OCI-LY3 (cell line): ENCODE measurements at regions not wholly inside any gene's neighbourhood (a gene's known extent, or its start where the extent isn't known, plus 50 kb on each side); places are given as distances from the start of the nearest gene placed in this dataset.
A peak's percentile ranks its signal among the peaks of the same experiment; 100 is the strongest.

Source experiments
- H2AFZ ChIP-seq: fragments of 200-600, 300-600 bp; shearing (Covaris generic); 2 replicates; pipeline ENCODE4 v1.6.0; 2014; ENCODE audit warnings: antibody characterized with exemption, low read depth, low read length
- H3K27ac ChIP-seq: fragments of 200-600, 300-600 bp; sonication (generic); 2 replicates; pipeline ENCODE4 v1.5.1; 2014; ENCODE audit warnings: mild to moderate bottlenecking, low read length, moderate library complexity, mixed read lengths
- H3K27me3 ChIP-seq: fragments of 200-600, 300-600 bp; sonication (generic); 2 replicates; pipeline ENCODE4 v1.6.1; 2014; ENCODE audit warnings: low read depth, low read length, mixed read lengths
- H3K36me3 ChIP-seq: fragments of 200-600, 300-600 bp; sonication (generic); replicated peaks from 2 replicates; pipeline ENCODE3; 2014; ENCODE audit warnings: low read depth, low read length, mixed read lengths
- H3K4me1 ChIP-seq: fragments of 300-600, 200-600 bp; sonication (generic); 2 replicates; pipeline ENCODE4 v1.6.1; 2014; ENCODE audit warnings: low read length, mixed read lengths
- H3K4me2 ChIP-seq: fragments of 200-600, 300-600 bp; sonication (generic); 2 replicates; pipeline ENCODE4 v1.6.1; 2014; ENCODE audit warnings: low read length, mixed read lengths
- H3K4me3 ChIP-seq: fragments of 300-600, 200-600 bp; sonication (generic); 2 replicates; pipeline ENCODE4 v1.5.1; 2014; ENCODE audit warnings: antibody characterized with exemption, mild to moderate bottlenecking, low read length, moderate library complexity
- H3K79me2 ChIP-seq: fragments of 300-600, 200-600 bp; shearing (Covaris generic); 2 replicates; pipeline ENCODE4 v1.6.1; 2014; ENCODE audit warnings: mild to moderate bottlenecking, low read length, mixed read lengths
- H3K9ac ChIP-seq: fragments of 300-600, 200-600 bp; shearing (Covaris generic); 2 replicates; pipeline ENCODE4 v1.6.0; 2014; ENCODE audit warnings: mild to moderate bottlenecking, low read length, moderate library complexity
- H3K9me3 ChIP-seq: fragments of 200-600, 300-600 bp; shearing (Covaris generic); 2 replicates; pipeline ENCODE4 v1.6.1; 2014; ENCODE audit warnings: low read length, mixed read lengths; ENCODE audit not compliant: insufficient read depth
- H4K20me1 ChIP-seq: fragments of 200-600, 300-600 bp; sonication (generic); 2 replicates; pipeline ENCODE4 v1.6.1; 2016; ENCODE audit warnings: low read length, mixed read lengths; ENCODE audit not compliant: insufficient read depth
- CTCF ChIP-seq: fragments of 200-600, 300-600 bp; sonication (generic); IDR thresholded peaks from 2 replicates; pipeline ENCODE4 v1.5.1; 2014; ENCODE audit warnings: antibody characterized with exemption, low read length, low read depth
- EZH2phosphoT487 ChIP-seq: fragments of 200-600 bp; shearing (Covaris generic); IDR thresholded peaks from 2 replicates; pipeline ENCODE4 v1.6.1; 2018; ENCODE audit warnings: antibody characterized with exemption, mixed run types, low read depth

GRCh38 chrY:12469081-12469480, 231.9 kb upstream of the USP9Y start:
- Histone ChIP-seq H3K4me1 (no peaks in the 10 kb centered on the region), H4K20me1 (no peaks in the 10 kb centered on the region), H3K9me3 (no peaks in the 10 kb centered on the region)

GRCh38 chrY:12474472-12474871, 226.6 kb upstream of the USP9Y start:
- H3K27ac ChIP-seq: no peak overlapping the region

More at GRCh38 chrY:12469081-12469480, 231.9 kb upstream of the USP9Y start:
- H3K4me3 ChIP-seq: no peak overlapping the region
- no peak overlapping the region for H3K4me2 ChIP-seq
- no peak overlapping the region for H2AFZ ChIP-seq
- H3K36me3 ChIP-seq: no peaks in the 10 kb centered on the region
- H3K79me2 ChIP-seq: no peaks in the 10 kb centered on the region
- no peaks in the 10 kb centered on the region for H3K27me3 ChIP-seq
- H3K27ac ChIP-seq: no peak overlapping the region
- TF ChIP-seq EZH2phosphoT487: no peak
- TF ChIP-seq CTCF: no peak
- no peak overlapping the region for H3K9ac ChIP-seq

DNA sequence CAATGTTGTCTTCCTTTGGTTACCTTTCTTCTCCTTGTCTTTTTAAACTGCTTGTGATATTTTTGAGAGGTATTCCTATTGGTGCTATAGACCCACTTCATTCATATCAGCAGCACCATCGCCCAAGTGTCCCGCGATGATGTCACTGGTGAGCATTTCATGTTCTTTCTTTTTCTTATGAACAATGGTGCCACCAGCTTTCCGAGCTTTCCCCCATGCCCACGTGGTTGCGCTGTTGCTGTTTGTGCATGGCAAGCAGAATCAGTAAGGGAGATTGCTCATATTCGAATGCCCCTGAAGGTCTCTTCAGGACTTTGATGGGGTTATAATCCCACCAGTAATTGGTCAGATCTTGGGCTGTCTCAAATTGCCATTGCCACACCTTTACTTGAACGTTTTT, 221.6 kb upstream of the USP9Y start:
- no peaks in the 10 kb centered on the region for H3K9me3 ChIP-seq
- no peaks in the 10 kb centered on the region for H3K36me3 ChIP-seq
- no peak overlapping the region for H2AFZ ChIP-seq
- no peak overlapping the region for H3K9ac ChIP-seq
- no peak overlapping the region for H3K27ac ChIP-seq
- H3K4me2 ChIP-seq: no peak overlapping the region
- no peak overlapping the region for H3K4me3 ChIP-seq
- no peaks in the 10 kb centered on the region for H4K20me1 ChIP-seq
- no peaks in the 10 kb centered on the region for H3K4me1 ChIP-seq
- no peaks in the 10 kb centered on the region for H3K79me2 ChIP-seq
- TF ChIP-seq CTCF (peak; percentile 30), EZH2phosphoT487 (no peak)
- no peaks in the 10 kb centered on the region for H3K27me3 ChIP-seq

More at GRCh38 chrY:12474472-12474871, 226.6 kb upstream of the USP9Y start:
- no peaks in the 10 kb centered on the region for H3K27me3 ChIP-seq
- no peaks in the 10 kb centered on the region for H3K36me3 ChIP-seq
- no peak overlapping the region for H3K4me3 ChIP-seq
- no peaks in the 10 kb centered on the region for H3K4me1 ChIP-seq
- H3K4me2 ChIP-seq: no peak overlapping the region
- H2AFZ ChIP-seq: no peak overlapping the region
- H3K79me2 ChIP-seq: no peaks in the 10 kb centered on the region
- TF ChIP-seq EZH2phosphoT487: no peak
- TF ChIP-seq CTCF: no peak
- H3K9ac ChIP-seq: no peak overlapping the region
- H4K20me1 ChIP-seq: no peaks in the 10 kb centered on the region
- no peaks in the 10 kb centered on the region for H3K9me3 ChIP-seq

- no peak overlapping the region for H3K9ac ChIP-seq
- H3K4me1 ChIP-seq: no peaks in the 10 kb centered on the region
- H4K20me1 ChIP-seq: no peaks in the 10 kb centered on the region
- no peaks in the 10 kb centered on the region for H3K27me3 ChIP-seq
- TF ChIP-seq EZH2phosphoT487: no peak
- TF ChIP-seq CTCF: no peak
- H3K9me3 ChIP-seq: no peaks in the 10 kb centered on the region
- no peak overlapping the region for H2AFZ ChIP-seq
- no peak overlapping the region for H3K4me2 ChIP-seq
- no peaks in the 10 kb centered on the region for H3K79me2 ChIP-seq
- H3K36me3 ChIP-seq: no peaks in the 10 kb centered on the region
- no peak overlapping the region for H3K27ac ChIP-seq
- no peak overlapping the region for H3K4me3 ChIP-seq
Observed at GRCh38 chrY:12483394-12483793, 217.6 kb upstream of the USP9Y start.
